ENCODE measurements at regions not wholly inside any gene's neighbourhood (a gene's known extent, or its start where the extent isn't known, plus 50 kb on each side); places are given as distances from the start of the nearest gene placed in this dataset.
"Not testable (repeated sequence)": the region's sequence is repeated elsewhere in the genome, so short reads cannot be mapped to it uniquely, and the experiment has no call there.

GRCh38 chr4:85132570-85132969, 166.1 kb upstream of the WDFY3 start:
- Histone ChIP-seq H3K36me3 (no peaks in the 10 kb centered on the region), H3K9me3 (no peaks in the 10 kb centered on the region), H3K4me1 (peaks cover 0 to 4% (median 0%) of the 10 kb centered on the region in 4 donors), H3K27me3 (no peaks in the 10 kb centered on the region), H3K27ac (no peak overlapping the region), H3K4me3 (no peak overlapping the region)
- intact Hi-C loops (cut with DNase I; ENCODE audit: low total_unique reads), result no loop called here
- WGBS, 5 donors, result 81 to 87% (median 85%) methylated on average over 2 of the region's 2 CpGs
- TF ChIP-seq POLR2A (IDR thresholded peaks at IDR 0.05) (no peak), POLR2AphosphoS5 (IDR thresholded peaks at IDR 0.05) (no peak), CTCF (IDR thresholded peaks at IDR 0.05) (no peak), EP300 (IDR thresholded peaks at IDR 0.05) (no peak)
- no peak for DNase-seq

- H3K36me3 ChIP-seq; H3K9me3 ChIP-seq; H3K27me3 ChIP-seq; intact Hi-C loops (cut with DNase I; ENCODE audit: low total_unique reads); H3K27ac ChIP-seq; H3K4me1 ChIP-seq; H3K4me3 ChIP-seq; DNase-seq: not testable (repeated sequence)
- 79 to 99% (median 95%) methylated on average over 3 of the region's 3 CpGs for WGBS, 5 donors
These were observed 173.3 kb upstream of the WDFY3 start for GRCh38 chr4:85139749-85140148.

- Histone ChIP-seq H3K4me3 (no peak overlapping the region), H3K27ac (no peak overlapping the region), H3K36me3 (no peaks in the 10 kb centered on the region), H3K27me3 (no peaks in the 10 kb centered on the region), H3K4me1 (peaks cover 0 to 3% (median 0%) of the 10 kb centered on the region in 4 donors), H3K9me3 (no peaks in the 10 kb centered on the region)
- TF ChIP-seq POLR2A (IDR thresholded peaks at IDR 0.05) (no peak), CTCF (IDR thresholded peaks at IDR 0.05) (no peak), EP300 (IDR thresholded peaks at IDR 0.05) (no peak), POLR2AphosphoS5 (IDR thresholded peaks at IDR 0.05) (no peak)
- intact Hi-C loops (cut with DNase I; ENCODE audit: low total_unique reads), result no loop called here
- DNase-seq, result no peak
- whole genome bisulfite sequencing, 5 donors, result 67 to 77% (median 70%) methylated on average over 2 of the region's 2 CpGs
These were observed 176.0 kb upstream of the WDFY3 start for GRCh38 chr4:85142451-85142850.

GRCh38 chr4:85147481-85148076, 181.1 kb upstream of the WDFY3 start:
- peak; percentile 46 to 84 for DNase-seq
- no peak overlapping the region for H3K4me3 ChIP-seq
- no peak overlapping the region for H3K27ac ChIP-seq
- no peaks in the 10 kb centered on the region for H3K36me3 ChIP-seq
- 3 to 7% (median 6%) methylated on average over 9 of the region's 9 CpGs for WGBS, 5 donors
- TF ChIP-seq CTCF (IDR thresholded peaks at IDR 0.05), result peak in 4 of 7 experiments; percentile 41 to 63 (median 54)
- no peak for TF ChIP-seq EP300 (IDR thresholded peaks at IDR 0.05)
- TF ChIP-seq POLR2A (IDR thresholded peaks at IDR 0.05), result no peak
- TF ChIP-seq POLR2AphosphoS5 (IDR thresholded peaks at IDR 0.05), result no peak
- H3K4me1 ChIP-seq, result peaks cover 0 to 7% (median 0%) of the 10 kb centered on the region in 4 donors
- no peaks in the 10 kb centered on the region for H3K27me3 ChIP-seq
- no peaks in the 10 kb centered on the region for H3K9me3 ChIP-seq
- intact Hi-C loops (cut with DNase I; ENCODE audit: low total_unique reads), result no loop called here

GRCh38 chr4:85149676-85150075, 183.2 kb upstream of the WDFY3 start:
- Histone ChIP-seq H3K27me3 (no peaks in the 10 kb centered on the region), H3K27ac (no peak overlapping the region), H3K4me3 (no peak overlapping the region), H3K9me3 (no peaks in the 10 kb centered on the region), H3K36me3 (no peaks in the 10 kb centered on the region), H3K4me1 (peaks cover 0 to 7% (median 0%) of the 10 kb centered on the region in 4 donors)
- no peak for TF ChIP-seq EP300 (IDR thresholded peaks at IDR 0.05)
- TF ChIP-seq POLR2AphosphoS5 (IDR thresholded peaks at IDR 0.05), result peak in 2 of 3 donors; percentile 5 to 47
- DNase-seq, result peak in 1 of 2 donors; percentile 47
- intact Hi-C loops (cut with DNase I; ENCODE audit: low total_unique reads), result loop anchor here (10.0 kb wide), 1 partner anchor 595 kb away; no protein-coding TSS in a partner anchor
- 82 to 92% (median 87%) methylated on average over 1 of the region's 1 CpG for WGBS, 5 donors

Measured in stomach (tissue), 8 donors.